ENCODE measurements at regions not wholly inside any gene's neighbourhood (a gene's known extent, or its start where the extent isn't known, plus 50 kb on each side); places are given as distances from the start of the nearest gene placed in this dataset.
A peak's percentile ranks its signal among the peaks of the same experiment; 100 is the strongest.

DNA sequence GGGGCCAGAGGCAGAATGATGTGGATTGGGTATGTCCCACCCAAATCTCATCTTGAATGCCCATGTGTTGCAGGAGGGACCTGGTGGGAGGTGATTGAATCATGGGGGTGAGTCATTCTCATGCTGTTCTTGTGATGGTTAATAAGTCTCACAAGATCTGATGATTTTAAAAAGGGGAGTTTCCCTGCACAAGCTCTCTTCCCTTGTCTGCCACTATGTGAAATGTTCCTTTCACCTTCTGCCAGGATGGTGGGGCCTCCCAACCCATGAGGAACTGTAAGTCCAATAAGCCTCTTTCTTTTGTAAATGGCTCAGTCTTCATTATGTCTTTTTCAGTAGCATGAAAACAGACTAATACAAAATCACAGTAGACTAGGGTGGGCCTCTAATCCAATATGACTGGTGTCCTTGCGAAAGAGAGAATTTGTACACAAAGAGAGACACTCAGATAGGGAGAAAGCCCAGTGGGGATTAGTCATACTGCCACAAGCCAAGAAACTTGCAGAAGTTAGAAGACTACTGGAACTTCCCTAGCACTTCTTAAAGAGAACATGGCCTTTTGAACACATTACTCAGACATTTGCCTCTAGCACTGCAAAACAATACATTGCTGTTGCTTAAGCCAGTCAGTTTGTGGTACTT, 68.4 kb downstream of the ANXA1 start:
- WGBS (ENCODE audit: insufficient coverage, low lambda C conversion rate): no CpG with 5 or more reads among the region's 1 CpG

DNA sequence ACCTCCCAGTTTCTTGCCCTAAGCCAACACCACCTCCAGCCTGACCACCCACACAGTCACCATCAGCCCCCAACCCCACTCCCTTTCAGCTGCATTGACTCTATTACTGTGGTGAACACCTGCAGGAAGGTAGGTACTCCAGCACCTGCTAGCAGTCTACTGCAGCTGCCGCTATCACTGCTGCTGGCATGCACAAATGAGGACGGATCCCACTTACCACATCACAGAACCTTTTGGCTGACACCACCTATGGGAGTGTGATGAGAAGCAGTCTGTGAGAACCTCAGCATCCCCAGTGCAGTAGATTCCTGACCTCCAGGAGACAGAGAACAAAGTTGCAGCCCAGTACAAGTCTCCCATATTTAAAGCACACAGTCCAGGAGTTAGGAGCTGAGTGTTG, 71.9 kb downstream of the ANXA1 start:
- H3K27ac ChIP-seq (ENCODE audit: low read length): no peak overlapping the region
- no CpG with 5 or more reads among the region's 2 CpGs for WGBS (ENCODE audit: insufficient coverage, low lambda C conversion rate)
- H3K27me3 ChIP-seq (ENCODE audit: control insufficient read depth, insufficient read depth, low read length): no peaks in the 10 kb centered on the region
- no peaks in the 10 kb centered on the region for H3K4me1 ChIP-seq (ENCODE audit: control insufficient read depth, insufficient read depth, low read length)
- H3K36me3 ChIP-seq (ENCODE audit: control insufficient read depth, insufficient read depth, low read length): no peaks in the 10 kb centered on the region
- DNase-seq: peak in 1 of 2 donors; percentile 4
- H3K9me3 ChIP-seq (ENCODE audit: control insufficient read depth, low read depth, low read length): no peaks in the 10 kb centered on the region
- no peak overlapping the region for H3K4me3 ChIP-seq (ENCODE audit: low read length)

More for the DNA sequence above, 68.4 kb downstream of the ANXA1 start:
- Histone ChIP-seq H3K36me3 (ENCODE audit: control insufficient read depth, insufficient read depth, low read length) (no peaks in the 10 kb centered on the region), H3K27me3 (ENCODE audit: control insufficient read depth, insufficient read depth, low read length) (no peaks in the 10 kb centered on the region), H3K4me3 (ENCODE audit: low read length) (no peak overlapping the region), H3K4me1 (ENCODE audit: control insufficient read depth, insufficient read depth, low read length) (no peaks in the 10 kb centered on the region), H3K27ac (ENCODE audit: low read length) (no peak overlapping the region), H3K9me3 (ENCODE audit: control insufficient read depth, low read depth, low read length) (no peaks in the 10 kb centered on the region)
- no peak for DNase-seq

DNA sequence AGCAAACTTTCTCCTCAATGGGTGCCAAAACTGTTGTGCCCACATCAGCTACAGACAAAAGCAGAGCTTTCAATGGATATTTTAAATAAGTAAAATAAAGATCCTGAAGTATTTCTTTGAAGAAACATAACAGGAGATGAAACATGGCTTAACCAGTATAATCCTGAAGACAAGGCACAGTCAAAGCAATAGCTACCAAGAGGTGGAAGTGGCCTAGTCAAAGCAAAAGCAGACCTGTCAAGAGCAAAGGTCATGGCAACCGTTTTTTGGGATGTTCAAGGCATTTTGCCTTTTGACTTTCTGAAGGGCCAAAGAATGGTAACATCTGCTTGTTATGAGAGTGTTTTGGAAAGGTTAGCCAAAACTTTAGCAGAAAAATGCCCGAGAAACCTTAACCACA, 77.9 kb downstream of the ANXA1 start:
- Histone ChIP-seq H3K9me3 (ENCODE audit: control insufficient read depth, low read depth, low read length) (no peaks in the 10 kb centered on the region), H3K27ac (ENCODE audit: low read length) (no peak overlapping the region), H3K27me3 (ENCODE audit: control insufficient read depth, insufficient read depth, low read length) (no peaks in the 10 kb centered on the region), H3K36me3 (ENCODE audit: control insufficient read depth, insufficient read depth, low read length) (no peaks in the 10 kb centered on the region), H3K4me1 (ENCODE audit: control insufficient read depth, insufficient read depth, low read length) (no peaks in the 10 kb centered on the region), H3K4me3 (ENCODE audit: low read length) (no peak overlapping the region)
- DNase-seq: no peak
- no CpG with 5 or more reads among the region's 2 CpGs for WGBS (ENCODE audit: insufficient coverage, low lambda C conversion rate)

DNA sequence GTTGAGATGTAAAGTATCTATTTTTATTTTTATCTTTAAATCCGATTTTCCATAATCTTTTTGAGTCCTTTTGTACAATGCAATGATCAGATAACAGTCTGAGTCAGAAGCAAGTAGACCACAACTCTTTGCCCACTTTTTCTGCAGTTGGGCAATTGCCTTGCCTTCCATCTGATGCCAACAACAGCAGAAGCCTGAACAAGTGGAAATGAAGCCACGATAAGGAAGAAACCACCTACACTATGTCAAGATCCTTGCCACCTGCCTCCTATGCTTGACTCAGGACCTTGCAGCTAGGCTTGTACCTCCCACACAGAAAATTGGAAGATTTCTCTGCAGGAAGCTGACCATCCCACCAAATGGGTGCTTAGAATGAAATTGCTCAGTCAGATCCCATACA, 78.6 kb downstream of the ANXA1 start:
- H3K9me3 ChIP-seq (ENCODE audit: control insufficient read depth, low read depth, low read length): no peaks in the 10 kb centered on the region
- no peaks in the 10 kb centered on the region for H3K36me3 ChIP-seq (ENCODE audit: control insufficient read depth, insufficient read depth, low read length)
- no peak overlapping the region for H3K4me3 ChIP-seq (ENCODE audit: low read length)
- no peak for DNase-seq
- H3K27me3 ChIP-seq (ENCODE audit: control insufficient read depth, insufficient read depth, low read length): no peaks in the 10 kb centered on the region
- H3K27ac ChIP-seq (ENCODE audit: low read length): no peak overlapping the region
- WGBS (ENCODE audit: insufficient coverage, low lambda C conversion rate): 67% methylated on average over 2 of the region's 2 CpGs
- no peaks in the 10 kb centered on the region for H3K4me1 ChIP-seq (ENCODE audit: control insufficient read depth, insufficient read depth, low read length)

DNA sequence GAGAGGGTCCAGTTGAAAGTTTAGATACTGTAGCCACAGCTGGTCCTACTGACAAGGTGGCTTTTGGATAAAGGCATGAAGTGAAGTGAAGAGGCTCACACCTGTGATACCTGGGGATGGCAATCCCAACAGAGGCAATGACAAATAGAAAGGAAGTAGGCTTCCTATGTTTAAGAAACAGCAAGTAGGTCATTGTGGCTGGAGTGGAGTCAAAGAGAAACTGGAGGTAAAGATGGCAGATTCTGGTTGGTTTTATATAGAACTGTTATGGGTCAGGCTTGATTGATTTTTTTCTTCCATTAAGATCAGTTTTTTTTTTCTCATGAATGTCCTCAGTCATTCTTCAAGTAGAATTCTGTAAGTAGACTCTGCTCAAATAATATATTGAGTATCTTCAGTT, 79.5 kb downstream of the ANXA1 start:
- Histone ChIP-seq H3K9me3 (ENCODE audit: control insufficient read depth, low read depth, low read length) (no peaks in the 10 kb centered on the region), H3K27ac (ENCODE audit: low read length) (no peak overlapping the region), H3K27me3 (ENCODE audit: control insufficient read depth, insufficient read depth, low read length) (no peaks in the 10 kb centered on the region), H3K4me3 (ENCODE audit: low read length) (no peak overlapping the region), H3K36me3 (ENCODE audit: control insufficient read depth, insufficient read depth, low read length) (no peaks in the 10 kb centered on the region), H3K4me1 (ENCODE audit: control insufficient read depth, insufficient read depth, low read length) (no peaks in the 10 kb centered on the region)
- DNase-seq: no peak

DNA sequence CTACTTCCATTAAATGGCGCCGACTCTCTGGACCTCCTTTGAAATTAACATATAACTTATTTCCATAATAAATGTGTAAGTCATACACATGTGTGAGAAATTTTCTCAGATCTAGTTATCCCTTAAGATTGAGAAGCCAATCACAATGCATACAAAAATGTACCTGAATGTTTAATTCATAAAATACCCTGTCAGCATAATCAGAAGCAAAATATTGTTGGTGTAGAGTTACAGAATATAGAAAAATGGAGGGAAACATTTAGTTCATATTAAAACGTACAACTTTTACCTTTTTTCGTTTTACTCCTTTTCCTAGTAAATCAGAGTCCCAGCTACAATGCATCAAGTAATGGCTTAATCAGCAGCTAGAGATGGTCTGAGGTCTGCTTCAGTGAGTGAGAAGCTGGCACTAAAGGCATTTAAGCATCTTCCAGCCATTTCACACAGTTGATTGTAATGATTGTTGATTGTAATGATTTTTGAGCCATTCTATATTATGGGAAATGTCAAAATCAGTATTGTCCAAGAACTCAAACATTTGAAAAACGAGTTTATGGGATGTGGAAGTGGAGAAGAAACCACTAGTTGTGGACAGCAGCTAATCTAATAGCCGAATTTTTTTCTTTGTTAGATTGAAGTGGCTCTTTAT, 81.8 kb downstream of the ANXA1 start:
- Histone ChIP-seq H3K27me3 (ENCODE audit: control insufficient read depth, insufficient read depth, low read length) (no peaks in the 10 kb centered on the region), H3K9me3 (ENCODE audit: control insufficient read depth, low read depth, low read length) (no peaks in the 10 kb centered on the region), H3K4me3 (ENCODE audit: low read length) (no peak overlapping the region), H3K27ac (ENCODE audit: low read length) (no peak overlapping the region), H3K36me3 (ENCODE audit: control insufficient read depth, insufficient read depth, low read length) (no peaks in the 10 kb centered on the region), H3K4me1 (ENCODE audit: control insufficient read depth, insufficient read depth, low read length) (no peaks in the 10 kb centered on the region)
- 94% methylated on average over 2 of the region's 6 CpGs for WGBS (ENCODE audit: insufficient coverage, low lambda C conversion rate)
- no peak for DNase-seq

DNA sequence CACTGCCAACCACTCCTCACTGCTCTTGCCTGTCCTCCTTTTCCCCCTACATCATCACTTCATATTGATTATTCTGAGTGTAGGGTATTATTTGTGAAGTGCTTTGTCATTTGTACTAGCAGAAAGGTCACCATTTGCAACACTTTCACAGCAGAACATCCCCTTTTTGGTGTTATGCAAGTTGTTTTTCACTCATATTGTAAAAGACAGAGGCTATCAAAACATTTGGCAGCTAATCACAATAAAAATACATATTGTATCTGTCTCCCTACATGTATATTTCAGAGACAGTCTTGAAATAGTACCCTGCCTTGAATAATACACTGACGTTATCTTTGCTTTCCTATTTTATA, 82.3 kb downstream of the ANXA1 start:
- H3K36me3 ChIP-seq (ENCODE audit: control insufficient read depth, insufficient read depth, low read length): no peaks in the 10 kb centered on the region
- no peaks in the 10 kb centered on the region for H3K27me3 ChIP-seq (ENCODE audit: control insufficient read depth, insufficient read depth, low read length)
- 100% methylated on average over 1 of the region's 1 CpG for WGBS (ENCODE audit: insufficient coverage, low lambda C conversion rate)
- no peaks in the 10 kb centered on the region for H3K9me3 ChIP-seq (ENCODE audit: control insufficient read depth, low read depth, low read length)
- no peak overlapping the region for H3K27ac ChIP-seq (ENCODE audit: low read length)
- no peak for DNase-seq
- no peak overlapping the region for H3K4me3 ChIP-seq (ENCODE audit: low read length)
- H3K4me1 ChIP-seq (ENCODE audit: control insufficient read depth, insufficient read depth, low read length): no peaks in the 10 kb centered on the region

DNA sequence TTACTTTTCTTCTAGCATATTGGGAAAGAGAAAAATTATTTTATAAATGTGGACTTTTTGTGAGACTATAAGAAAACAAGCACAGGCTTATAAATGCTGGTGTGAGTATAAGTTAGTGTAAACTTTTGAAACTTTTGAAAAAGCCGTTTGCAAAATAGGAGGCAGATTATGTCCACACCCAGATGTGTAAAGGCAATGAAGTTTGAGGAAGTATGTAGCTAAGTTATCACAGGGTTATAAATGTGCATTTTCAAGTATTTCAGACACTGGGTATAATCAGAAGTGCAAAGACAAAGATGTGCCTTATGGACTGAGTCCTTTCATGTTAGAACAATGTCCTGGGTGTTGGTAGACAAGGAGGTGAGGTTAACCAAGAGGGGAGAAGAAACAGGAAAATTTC, 85.5 kb downstream of the ANXA1 start:
- Histone ChIP-seq H3K9me3 (ENCODE audit: control insufficient read depth, low read depth, low read length) (no peaks in the 10 kb centered on the region), H3K4me3 (ENCODE audit: low read length) (no peak overlapping the region), H3K4me1 (ENCODE audit: control insufficient read depth, insufficient read depth, low read length) (no peaks in the 10 kb centered on the region), H3K36me3 (ENCODE audit: control insufficient read depth, insufficient read depth, low read length) (no peaks in the 10 kb centered on the region), H3K27me3 (ENCODE audit: control insufficient read depth, insufficient read depth, low read length) (no peaks in the 10 kb centered on the region), H3K27ac (ENCODE audit: low read length) (no peak overlapping the region)
- WGBS (ENCODE audit: insufficient coverage, low lambda C conversion rate): 100% methylated on average over 1 of the region's 1 CpG
- DNase-seq: no peak

DNA sequence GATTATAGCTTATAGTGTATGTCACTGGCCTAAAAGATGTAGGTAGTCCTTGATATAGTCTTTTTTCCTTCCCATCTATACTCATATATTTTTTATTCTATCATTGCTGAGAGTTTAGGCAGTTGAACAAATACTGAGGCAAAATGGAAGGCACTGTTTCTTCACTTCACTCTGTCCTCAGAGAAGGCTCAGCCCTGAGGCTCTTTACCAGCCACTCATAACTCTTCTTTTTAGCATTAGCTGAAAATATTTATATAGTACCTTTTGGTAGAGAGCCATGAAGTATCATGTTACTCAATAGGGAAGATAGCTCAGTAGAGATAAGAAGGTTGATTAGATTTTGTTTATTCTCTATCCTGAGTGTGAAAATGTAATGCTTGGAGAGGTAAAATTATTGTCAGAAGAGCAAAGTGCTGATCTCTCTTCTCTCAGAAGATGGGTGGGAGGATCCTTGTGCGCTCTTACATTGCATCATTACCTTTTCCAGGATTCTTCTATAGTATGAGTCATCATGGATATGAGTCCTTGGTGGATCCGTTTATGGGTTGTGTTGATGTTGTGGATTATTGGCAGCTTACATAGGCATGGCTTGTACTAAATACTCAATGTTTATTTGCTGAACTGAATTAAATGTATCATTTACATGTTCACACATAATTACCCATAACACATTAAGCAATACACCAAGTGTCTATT, 88.1 kb downstream of the ANXA1 start:
- 40% methylated on average over 1 of the region's 2 CpGs for WGBS (ENCODE audit: insufficient coverage, low lambda C conversion rate)

DNA sequence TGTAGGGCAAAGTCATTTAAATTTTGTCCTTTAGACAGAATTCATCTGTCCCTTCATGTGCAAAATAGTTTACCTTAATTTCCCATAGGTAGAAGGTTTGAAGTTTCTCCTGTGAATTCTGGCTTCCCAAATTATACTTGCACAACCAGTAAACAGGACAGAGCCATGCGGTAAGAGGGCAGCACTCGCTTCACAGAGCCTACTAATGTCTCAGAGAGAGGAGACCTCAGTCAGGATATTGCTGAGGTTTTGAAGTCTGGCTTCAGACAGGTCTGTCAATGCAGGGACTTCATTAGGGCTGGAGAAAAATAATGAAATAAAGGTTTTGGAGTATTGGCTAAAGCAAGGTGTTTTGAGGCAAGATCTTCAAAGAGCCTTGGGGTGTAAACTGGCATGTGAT, 91.4 kb downstream of the ANXA1 start:
- Histone ChIP-seq H3K36me3 (ENCODE audit: control insufficient read depth, insufficient read depth, low read length) (no peaks in the 10 kb centered on the region), H3K27me3 (ENCODE audit: control insufficient read depth, insufficient read depth, low read length) (peaks cover 2% of the 10 kb centered on the region), H3K9me3 (ENCODE audit: control insufficient read depth, low read depth, low read length) (no peaks in the 10 kb centered on the region), H3K4me3 (ENCODE audit: low read length) (no peak overlapping the region), H3K27ac (ENCODE audit: low read length) (no peak overlapping the region), H3K4me1 (ENCODE audit: control insufficient read depth, insufficient read depth, low read length) (no peaks in the 10 kb centered on the region)
- no peak for DNase-seq
- WGBS (ENCODE audit: insufficient coverage, low lambda C conversion rate): no CpG with 5 or more reads among the region's 2 CpGs

More for the DNA sequence above, 88.1 kb downstream of the ANXA1 start:
- no peak overlapping the region for H3K4me3 ChIP-seq (ENCODE audit: low read length)
- no peak for DNase-seq
- H3K9me3 ChIP-seq (ENCODE audit: control insufficient read depth, low read depth, low read length): no peaks in the 10 kb centered on the region
- H3K27ac ChIP-seq (ENCODE audit: low read length): no peak overlapping the region
- peaks cover 2% of the 10 kb centered on the region for H3K27me3 ChIP-seq (ENCODE audit: control insufficient read depth, insufficient read depth, low read length)
- H3K4me1 ChIP-seq (ENCODE audit: control insufficient read depth, insufficient read depth, low read length): no peaks in the 10 kb centered on the region
- H3K36me3 ChIP-seq (ENCODE audit: control insufficient read depth, insufficient read depth, low read length): no peaks in the 10 kb centered on the region

Data from large intestine (tissue), 3 donors.